ACC112 (cell line): ENCODE measurements at regions not wholly inside any gene's neighbourhood (a gene's known extent, or its start where the extent isn't known, plus 50 kb on each side); places are given as distances from the start of the nearest gene placed in this dataset.

Source experiments
- H2AFZ ChIP-seq: fragments of 200-600 bp; sonication (generic); one replicate; pipeline ENCODE4 v1.6.0; 2017; ENCODE audit warnings: antibody characterized with exemption, low read length; ENCODE audit not compliant: unreplicated experiment
- H3K27ac ChIP-seq: fragments of 200-600 bp; sonication (generic); 2 replicates; pipeline ENCODE4 v1.5.1; 2014; ENCODE audit warnings: low read depth, mild to moderate bottlenecking, antibody characterized with exemption, low read length, moderate library complexity
- H3K27me3 ChIP-seq: fragments of 200-600 bp; sonication (generic); 2 replicates; pipeline ENCODE4 v1.6.1; 2014; ENCODE audit warnings: mild to moderate bottlenecking, antibody characterized with exemption, low read length, moderate library complexity, mixed read lengths; ENCODE audit not compliant: insufficient read depth
- H3K36me3 ChIP-seq: fragments of 200-600 bp; sonication (generic); 2 replicates; pipeline ENCODE4 v1.6.1; 2016; ENCODE audit warnings: mild to moderate bottlenecking, antibody characterized with exemption, low read length, moderate library complexity, mixed read lengths; ENCODE audit not compliant: insufficient read depth
- H3K4me1 ChIP-seq: fragments of 200-600 bp; sonication (generic); one replicate; pipeline ENCODE4 v1.6.1; 2016; ENCODE audit warnings: low read length, mixed read lengths; ENCODE audit not compliant: insufficient read depth, unreplicated experiment, control insufficient read depth
- H3K4me3 ChIP-seq: fragments of 200-600 bp; sonication (generic); 2 replicates; pipeline ENCODE4 v1.5.1; 2014; ENCODE audit warnings: mild to moderate bottlenecking, low read depth, low read length
- H3K79me2 ChIP-seq: fragments of 200-600 bp; sonication (generic); one replicate; pipeline ENCODE4 v1.6.0; 2016; ENCODE audit warnings: low read length; ENCODE audit not compliant: control insufficient read depth, unreplicated experiment, insufficient read depth

DNA sequence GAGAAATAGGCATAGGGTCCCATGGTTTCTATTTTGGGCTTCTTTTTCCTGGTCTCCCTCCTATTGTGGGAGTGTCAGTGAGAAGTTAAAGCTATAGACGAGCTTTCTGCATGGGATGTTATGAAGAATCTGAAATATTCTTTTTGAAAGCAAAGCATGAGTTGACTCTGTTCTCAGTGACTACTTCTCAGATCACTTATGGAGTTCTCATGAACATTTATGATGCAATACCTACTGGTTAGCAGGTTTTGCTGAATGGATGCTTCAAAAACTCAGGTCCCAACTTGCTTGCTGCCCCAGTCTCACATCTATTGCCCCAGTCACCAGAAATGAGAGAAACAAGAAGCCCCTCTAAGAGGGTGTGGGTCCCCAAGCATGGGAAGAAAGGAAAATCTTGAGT is 365.0 kb downstream of the HRH4 start:
- H3K4me3 ChIP-seq: no peak overlapping the region
- no peaks in the 10 kb centered on the region for H3K36me3 ChIP-seq
- no peaks in the 10 kb centered on the region for H3K4me1 ChIP-seq
- H3K79me2 ChIP-seq: no peaks in the 10 kb centered on the region
- peaks cover 19% of the 10 kb centered on the region for H3K27me3 ChIP-seq
- no peak overlapping the region for H2AFZ ChIP-seq
- no peak overlapping the region for H3K27ac ChIP-seq

DNA sequence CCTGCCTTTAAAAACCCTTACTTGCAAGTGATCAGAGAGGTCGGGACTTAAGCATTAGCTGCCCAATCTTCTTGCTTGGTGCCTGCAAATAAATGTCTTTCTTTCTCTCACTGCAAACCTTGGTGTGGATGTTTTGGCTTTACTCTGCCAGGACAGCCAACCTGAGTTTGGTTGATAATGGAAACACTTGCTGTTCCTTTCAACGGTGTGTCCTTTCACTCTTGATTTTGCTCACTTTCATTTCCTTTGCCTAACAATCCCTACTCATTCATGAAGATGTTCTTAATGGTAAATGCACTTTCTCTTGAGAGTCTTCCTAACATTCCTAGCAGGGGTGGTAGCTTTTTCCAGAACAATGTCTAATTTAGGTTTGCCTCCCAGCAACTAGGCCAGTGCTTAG is 366.2 kb downstream of the HRH4 start:
- no peak overlapping the region for H3K27ac ChIP-seq
- H3K27me3 ChIP-seq: peaks cover 22% of the 10 kb centered on the region
- no peaks in the 10 kb centered on the region for H3K36me3 ChIP-seq
- no peak overlapping the region for H3K4me3 ChIP-seq
- no peaks in the 10 kb centered on the region for H3K79me2 ChIP-seq
- H2AFZ ChIP-seq: no peak overlapping the region
- H3K4me1 ChIP-seq: no peaks in the 10 kb centered on the region

DNA sequence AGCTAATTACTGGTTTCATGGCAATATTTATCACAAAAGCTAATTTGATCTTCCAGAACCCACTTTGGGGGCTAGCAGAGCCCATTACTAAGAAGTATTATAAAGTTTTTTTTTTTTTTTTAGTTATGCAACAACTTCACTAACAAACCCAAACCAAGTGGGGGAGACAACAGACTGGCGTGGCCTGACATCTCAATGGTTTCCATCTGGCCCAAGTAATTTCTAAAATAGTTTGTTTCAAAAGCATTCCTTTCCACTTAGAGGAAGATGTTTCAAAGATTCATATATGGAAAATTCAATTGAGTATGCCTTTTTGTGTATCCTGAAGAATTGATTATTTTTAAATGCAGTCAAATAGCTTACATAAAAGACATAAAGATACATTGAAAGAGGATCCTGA is 367.1 kb downstream of the HRH4 start:
- H3K27ac ChIP-seq: no peak overlapping the region
- H3K36me3 ChIP-seq: no peaks in the 10 kb centered on the region
- no peaks in the 10 kb centered on the region for H3K4me1 ChIP-seq
- peaks cover 23% of the 10 kb centered on the region for H3K27me3 ChIP-seq
- H3K4me3 ChIP-seq: no peak overlapping the region
- no peak overlapping the region for H2AFZ ChIP-seq
- no peaks in the 10 kb centered on the region for H3K79me2 ChIP-seq

DNA sequence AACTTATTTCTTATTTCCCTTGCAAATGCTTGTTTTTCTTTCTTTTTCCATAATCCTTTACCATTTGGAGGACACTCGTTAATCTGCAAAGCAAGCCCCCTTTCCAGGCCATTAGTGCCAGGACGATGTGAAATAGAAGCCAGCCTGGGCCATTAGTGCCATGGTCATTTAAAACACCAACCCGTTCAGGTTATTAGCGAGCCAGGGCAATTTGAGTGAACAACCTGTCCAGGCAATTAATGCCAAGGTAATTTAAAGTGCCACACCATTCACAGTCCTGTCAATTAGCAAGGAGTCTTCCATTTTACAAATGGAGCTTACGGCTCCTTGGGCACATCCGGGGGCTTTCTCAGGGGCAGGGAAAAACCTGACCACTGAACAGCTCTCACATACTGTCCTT is 370.6 kb downstream of the HRH4 start:
- no peaks in the 10 kb centered on the region for H3K4me1 ChIP-seq
- no peak overlapping the region for H3K27ac ChIP-seq
- no peak overlapping the region for H3K4me3 ChIP-seq
- no peak overlapping the region for H2AFZ ChIP-seq
- no peaks in the 10 kb centered on the region for H3K36me3 ChIP-seq
- H3K79me2 ChIP-seq: no peaks in the 10 kb centered on the region
- H3K27me3 ChIP-seq: peaks cover 36% of the 10 kb centered on the region

DNA sequence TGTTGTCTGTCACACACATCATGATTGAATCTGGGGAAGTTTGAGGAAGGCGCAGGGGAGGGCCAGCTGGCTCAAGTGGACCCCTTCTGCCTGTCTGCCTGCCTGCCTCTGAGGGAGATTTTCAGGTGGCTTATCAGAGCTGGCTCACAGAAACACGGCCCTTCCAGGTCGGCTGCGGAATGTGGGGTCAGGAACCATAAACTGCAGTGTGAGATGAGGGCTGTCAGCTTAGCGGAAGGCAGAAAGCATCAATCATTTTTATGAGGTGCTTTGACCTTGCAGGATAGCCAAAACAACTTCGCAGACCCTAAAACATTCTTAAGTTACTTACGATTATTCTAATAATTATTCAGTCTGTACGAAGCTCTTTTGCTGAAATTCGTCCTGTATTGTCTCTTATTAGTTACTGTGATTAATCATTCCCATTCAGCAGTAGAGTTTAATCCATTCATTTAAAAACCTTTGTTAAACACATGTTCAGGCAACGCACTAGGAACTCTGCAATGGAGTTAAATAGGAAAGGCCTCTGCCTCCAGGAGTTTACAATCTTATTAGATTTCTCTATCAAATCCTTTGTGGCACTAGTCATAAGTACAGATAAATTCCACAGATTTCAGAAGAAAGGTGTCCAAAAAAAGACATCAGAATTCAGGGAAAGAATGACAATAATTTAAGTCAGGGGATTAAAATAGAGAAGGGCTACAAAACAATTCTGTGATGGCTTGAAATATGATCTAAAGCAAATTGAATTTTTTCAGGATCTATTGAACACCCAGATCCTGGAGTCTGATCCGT is 371.6 kb downstream of the HRH4 start:
- H3K79me2 ChIP-seq: no peaks in the 10 kb centered on the region
- H3K4me3 ChIP-seq: no peak overlapping the region
- no peak overlapping the region for H3K27ac ChIP-seq
- peaks cover 36% of the 10 kb centered on the region for H3K27me3 ChIP-seq
- H3K36me3 ChIP-seq: no peaks in the 10 kb centered on the region
- H3K4me1 ChIP-seq: no peaks in the 10 kb centered on the region
- no peak overlapping the region for H2AFZ ChIP-seq

DNA sequence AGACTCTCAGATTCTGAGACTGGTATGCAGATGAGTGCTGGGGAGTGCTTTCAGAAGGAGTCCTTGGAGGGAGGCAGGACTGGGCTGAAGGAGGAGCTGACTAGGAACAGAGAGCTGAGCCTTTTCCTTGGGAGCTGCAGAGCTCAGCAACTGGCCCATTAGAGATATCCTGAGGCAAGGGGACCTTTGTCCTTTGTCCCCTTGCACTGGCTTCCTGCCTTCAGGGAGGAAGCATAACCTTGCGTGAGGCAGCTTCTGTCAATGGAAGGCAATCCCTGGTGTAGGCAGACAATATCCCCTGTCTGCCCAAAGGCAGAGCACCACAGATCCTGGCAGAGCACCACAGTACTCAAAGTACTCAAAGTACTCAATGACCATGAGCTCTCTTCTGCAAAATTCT is 375.3 kb downstream of the HRH4 start:
- H3K36me3 ChIP-seq: no peaks in the 10 kb centered on the region
- no peak overlapping the region for H2AFZ ChIP-seq
- H3K27me3 ChIP-seq: peaks cover 19% of the 10 kb centered on the region; the same call in 1 of the 2 replicates
- no peaks in the 10 kb centered on the region for H3K79me2 ChIP-seq
- no peak overlapping the region for H3K4me3 ChIP-seq
- H3K4me1 ChIP-seq: no peaks in the 10 kb centered on the region
- no peak overlapping the region for H3K27ac ChIP-seq

DNA sequence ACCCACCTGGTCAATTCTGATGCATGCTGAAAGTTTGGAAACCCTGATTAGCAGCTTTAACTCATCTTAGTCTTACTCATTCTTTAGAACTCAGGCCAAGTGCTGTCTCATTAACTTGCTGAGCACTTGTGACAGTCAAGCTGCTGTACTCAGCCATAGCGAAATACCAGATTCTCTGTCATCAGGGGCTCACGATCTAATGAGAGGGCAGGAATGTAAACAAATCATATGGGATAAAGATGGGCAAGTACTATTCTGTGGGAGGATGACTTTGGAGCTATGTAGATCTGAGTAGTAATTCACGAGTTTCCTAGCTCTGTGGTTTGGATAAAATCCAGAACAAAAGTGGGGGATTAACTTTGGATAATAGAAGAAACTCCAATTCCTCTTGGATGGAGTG is 376.6 kb downstream of the HRH4 start:
- Histone ChIP-seq H2AFZ (no peak overlapping the region), H3K4me1 (no peaks in the 10 kb centered on the region), H3K27me3 (peaks cover 19% of the 10 kb centered on the region; the same call in 1 of the 2 replicates), H3K36me3 (no peaks in the 10 kb centered on the region), H3K4me3 (no peak overlapping the region), H3K27ac (no peak overlapping the region), H3K79me2 (no peaks in the 10 kb centered on the region)

DNA sequence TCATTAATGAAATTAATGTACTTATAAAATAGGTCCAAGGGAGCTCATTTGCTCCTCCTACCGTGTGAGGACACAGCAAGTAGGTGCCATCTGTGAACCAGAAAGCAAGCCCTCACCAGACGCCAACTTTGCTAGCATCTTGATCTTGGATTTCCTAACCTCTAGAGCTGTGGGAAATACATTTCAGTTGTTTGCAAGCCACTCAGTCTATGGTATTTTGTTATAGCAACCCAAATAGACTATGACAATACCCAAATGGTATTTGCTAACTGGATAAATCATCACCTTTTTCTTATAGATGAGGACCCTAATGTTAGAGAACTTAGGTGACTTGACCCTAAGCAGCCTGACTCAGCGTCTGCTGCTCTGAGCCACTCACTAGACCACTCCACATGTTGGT is 379.6 kb downstream of the HRH4 start:
- Histone ChIP-seq H2AFZ (no peak overlapping the region), H3K4me3 (no peak overlapping the region), H3K4me1 (no peaks in the 10 kb centered on the region), H3K27me3 (peaks cover under 1% of the 10 kb centered on the region; the same call in 1 of the 2 replicates), H3K36me3 (no peaks in the 10 kb centered on the region), H3K79me2 (no peaks in the 10 kb centered on the region), H3K27ac (no peak overlapping the region)

DNA sequence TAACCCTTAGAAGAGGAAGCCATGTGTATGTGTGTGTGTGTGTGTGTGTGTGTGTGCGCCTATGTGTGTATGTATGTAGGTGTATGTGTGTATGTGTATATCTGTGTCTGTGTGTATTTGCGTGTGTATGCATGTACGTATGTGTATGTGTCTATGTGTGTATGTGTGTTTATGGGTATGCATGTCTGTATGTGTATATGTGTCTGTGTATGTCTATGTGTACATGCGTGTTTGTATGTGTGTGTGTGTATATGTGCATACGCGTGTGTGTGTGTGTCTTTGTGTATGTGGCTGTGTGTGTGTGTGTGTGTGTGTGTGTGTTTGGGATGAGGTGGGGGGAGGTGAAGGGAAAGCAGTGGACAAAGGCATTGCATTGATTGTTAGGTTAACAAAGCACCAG is 380.2 kb downstream of the HRH4 start:
- H3K36me3 ChIP-seq: no peaks in the 10 kb centered on the region
- no peaks in the 10 kb centered on the region for H3K79me2 ChIP-seq
- H3K27ac ChIP-seq: no peak overlapping the region
- H3K4me1 ChIP-seq: no peaks in the 10 kb centered on the region
- no peak overlapping the region for H3K4me3 ChIP-seq
- no peak overlapping the region for H2AFZ ChIP-seq
- H3K27me3 ChIP-seq: peaks cover 6% of the 10 kb centered on the region

DNA sequence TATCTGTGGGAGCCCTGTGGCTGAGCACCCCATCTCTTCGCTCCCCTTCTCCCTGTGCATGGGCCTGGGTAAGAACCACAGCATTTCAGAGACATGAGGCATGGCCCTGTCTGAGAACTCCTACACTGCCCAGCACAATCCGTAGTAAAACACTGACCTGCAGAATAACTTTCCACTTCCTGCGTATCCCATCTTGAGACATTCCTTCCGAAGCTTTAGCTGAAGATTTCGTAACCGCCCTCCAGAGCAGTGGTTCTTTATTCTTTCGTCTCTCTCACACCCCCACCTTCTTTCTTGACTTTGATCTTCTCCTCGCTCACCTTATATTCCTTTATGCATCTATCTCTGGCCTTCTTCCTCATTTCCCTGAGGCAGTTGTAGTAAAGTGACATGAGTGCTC is 381.1 kb downstream of the HRH4 start:
- no peaks in the 10 kb centered on the region for H3K36me3 ChIP-seq
- H3K4me3 ChIP-seq: no peak overlapping the region
- no peak overlapping the region for H2AFZ ChIP-seq
- no peak overlapping the region for H3K27ac ChIP-seq
- H3K27me3 ChIP-seq: peaks cover 8% of the 10 kb centered on the region
- no peaks in the 10 kb centered on the region for H3K79me2 ChIP-seq
- H3K4me1 ChIP-seq: no peaks in the 10 kb centered on the region

DNA sequence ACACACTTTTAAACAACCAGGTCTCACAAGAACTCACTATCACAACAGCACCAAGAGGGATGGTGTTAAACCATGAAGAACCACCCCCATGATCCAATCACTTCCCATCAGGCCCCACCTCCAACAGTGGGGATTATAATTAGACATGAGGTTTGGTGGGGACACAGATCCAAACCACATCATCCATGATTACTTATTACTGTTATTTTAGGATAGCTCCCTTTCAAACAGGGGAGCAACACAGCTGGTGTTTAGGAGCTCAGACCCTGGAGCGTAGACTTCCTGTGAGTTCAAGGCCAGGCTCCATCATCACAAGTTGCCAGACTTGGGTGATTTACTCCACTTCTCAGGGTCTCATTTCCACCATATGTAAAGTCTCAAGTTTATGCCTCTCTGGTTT is 382.7 kb downstream of the HRH4 start:
- H3K27me3 ChIP-seq: peaks cover 13% of the 10 kb centered on the region
- no peak overlapping the region for H3K27ac ChIP-seq
- H3K36me3 ChIP-seq: no peaks in the 10 kb centered on the region
- no peak overlapping the region for H3K4me3 ChIP-seq
- no peaks in the 10 kb centered on the region for H3K79me2 ChIP-seq
- no peaks in the 10 kb centered on the region for H3K4me1 ChIP-seq
- no peak overlapping the region for H2AFZ ChIP-seq
